ENCODE measurements at regions not wholly inside any gene's neighbourhood (a gene's known extent, or its start where the extent isn't known, plus 50 kb on each side); places are given as distances from the start of the nearest gene placed in this dataset.

GRCh38 chr7:17014686-17015085, 132.9 kb upstream of the AGR3 start:
- no peak for TF ChIP-seq CTCF (IDR thresholded peaks at IDR 0.05; ENCODE audit: low read depth, low read length, missing control alignments)
- Histone ChIP-seq H3K27me3 (replicated peaks) (no peaks in the 10 kb centered on the region), H3K4me3 (ENCODE audit: low read depth, low read length) (no peak overlapping the region), H3K36me3 (replicated peaks) (no peaks in the 10 kb centered on the region), H3K27ac (no peak overlapping the region)
- DNase-seq, result no peak
- in situ Hi-C loops (cut with HindIII; ENCODE audit: low pct_ligation_motif_present, low sequenced_read_pairs), result no loop called here

GRCh38 chr7:17015598-17016031, 133.8 kb upstream of the AGR3 start:
- DNase-seq, result no peak
- H3K27me3 ChIP-seq (replicated peaks), result no peaks in the 10 kb centered on the region
- H3K36me3 ChIP-seq (replicated peaks), result no peaks in the 10 kb centered on the region
- no peak overlapping the region for H3K4me3 ChIP-seq (ENCODE audit: low read depth, low read length)
- TF ChIP-seq CTCF (IDR thresholded peaks at IDR 0.05; ENCODE audit: low read depth, low read length, missing control alignments), result no peak
- in situ Hi-C loops (cut with HindIII; ENCODE audit: low pct_ligation_motif_present, low sequenced_read_pairs), result no loop called here
- peak overlapping the region; percentile 3 for H3K27ac ChIP-seq

- H3K4me3 ChIP-seq (ENCODE audit: low read depth, low read length), result no peak overlapping the region
- in situ Hi-C loops (cut with HindIII; ENCODE audit: low pct_ligation_motif_present, low sequenced_read_pairs), result no loop called here
- no peaks in the 10 kb centered on the region for H3K27me3 ChIP-seq (replicated peaks)
- DNase-seq, result no peak
- H3K27ac ChIP-seq, result no peak overlapping the region
- TF ChIP-seq CTCF (IDR thresholded peaks at IDR 0.05; ENCODE audit: low read depth, low read length, missing control alignments), result no peak
- H3K36me3 ChIP-seq (replicated peaks), result no peaks in the 10 kb centered on the region
These were observed 134.7 kb upstream of the AGR3 start for GRCh38 chr7:17016402-17017010.

GRCh38 chr7:17019106-17019505, 137.3 kb upstream of the AGR3 start:
- in situ Hi-C loops (cut with HindIII; ENCODE audit: low pct_ligation_motif_present, low sequenced_read_pairs), result no loop called here
- no peaks in the 10 kb centered on the region for H3K27me3 ChIP-seq (replicated peaks)
- no peak for DNase-seq
- no peaks in the 10 kb centered on the region for H3K36me3 ChIP-seq (replicated peaks)
- TF ChIP-seq CTCF (IDR thresholded peaks at IDR 0.05; ENCODE audit: low read depth, low read length, missing control alignments), result no peak
- no peak overlapping the region for H3K27ac ChIP-seq
- H3K4me3 ChIP-seq (ENCODE audit: low read depth, low read length), result no peak overlapping the region

- no peak for TF ChIP-seq CTCF (IDR thresholded peaks at IDR 0.05; ENCODE audit: low read depth, low read length, missing control alignments)
- in situ Hi-C loops (cut with HindIII; ENCODE audit: low pct_ligation_motif_present, low sequenced_read_pairs), result no loop called here
- no peaks in the 10 kb centered on the region for H3K36me3 ChIP-seq (replicated peaks)
- no peak overlapping the region for H3K27ac ChIP-seq
- DNase-seq, result no peak
- no peaks in the 10 kb centered on the region for H3K27me3 ChIP-seq (replicated peaks)
- no peak overlapping the region for H3K4me3 ChIP-seq (ENCODE audit: low read depth, low read length)
These were observed 138.5 kb upstream of the AGR3 start for GRCh38 chr7:17020250-17020649.

GRCh38 chr7:17021205-17021604, 139.4 kb upstream of the AGR3 start:
- no peaks in the 10 kb centered on the region for H3K27me3 ChIP-seq (replicated peaks)
- DNase-seq, result peak; percentile 28
- no peak for TF ChIP-seq CTCF (IDR thresholded peaks at IDR 0.05; ENCODE audit: low read depth, low read length, missing control alignments)
- no peak overlapping the region for H3K4me3 ChIP-seq (ENCODE audit: low read depth, low read length)
- in situ Hi-C loops (cut with HindIII; ENCODE audit: low pct_ligation_motif_present, low sequenced_read_pairs), result no loop called here
- no peaks in the 10 kb centered on the region for H3K36me3 ChIP-seq (replicated peaks)
- no peak overlapping the region for H3K27ac ChIP-seq

Data from brain microvascular endothelial cell (primary cell).